UCSD-AML1 (cell line): ENCODE measurements at regions not wholly inside any gene's neighbourhood (a gene's known extent, or its start where the extent isn't known, plus 50 kb on each side); places are given as distances from the start of the nearest gene placed in this dataset.
"Not testable (repeated sequence)": the region's sequence is repeated elsewhere in the genome, so short reads cannot be mapped to it uniquely, and the experiment has no call there.

Experiments
- DNase-seq: peaks from one replicate; lab custom pipeline; 2025; ENCODE audit not compliant: unreplicated experiment; lab: John Stamatoyannopoulos, UW

- not testable (repeated sequence) for DNase-seq
These were observed 137.8 kb upstream of the LCORL start for GRCh38 chr4:18159117-18159912.

- DNase-seq, result no peak
These were observed 133.8 kb upstream of the LCORL start for GRCh38 chr4:18155067-18156041.

GRCh38 chr4:18138076-18138665, 116.6 kb upstream of the LCORL start:
- DNase-seq, result no peak

GRCh38 chr4:18134111-18134510, 112.6 kb upstream of the LCORL start:
- DNase-seq, result no peak

GRCh38 chr4:18130256-18130655, 108.7 kb upstream of the LCORL start:
- DNase-seq, result no peak

GRCh38 chr4:18128241-18128640, 106.7 kb upstream of the LCORL start:
- no peak for DNase-seq

GRCh38 chr4:18127030-18127429, 105.5 kb upstream of the LCORL start:
- DNase-seq, result no peak

GRCh38 chr4:18113710-18114331, 92.3 kb upstream of the LCORL start:
- DNase-seq, result no peak

GRCh38 chr4:18111081-18111480, 89.5 kb upstream of the LCORL start:
- no peak for DNase-seq

- no peak for DNase-seq
These were observed 88.5 kb upstream of the LCORL start for GRCh38 chr4:18110099-18110498.

GRCh38 chr4:18109676-18110075, 88.1 kb upstream of the LCORL start:
- no peak for DNase-seq

GRCh38 chr4:18107848-18108528, 86.4 kb upstream of the LCORL start:
- not testable (repeated sequence) for DNase-seq

GRCh38 chr4:18106620-18107019, 85.1 kb upstream of the LCORL start:
- DNase-seq, result no peak

GRCh38 chr4:18105030-18106011, 83.8 kb upstream of the LCORL start:
- no peak for DNase-seq

- no peak for DNase-seq
These were observed 82.5 kb upstream of the LCORL start for GRCh38 chr4:18103876-18104605.

- no peak for DNase-seq
These were observed 79.1 kb upstream of the LCORL start for GRCh38 chr4:18100657-18101056.

- DNase-seq, result not testable (repeated sequence)
These were observed 68.9 kb upstream of the LCORL start for GRCh38 chr4:18090447-18090846.

- DNase-seq, result no peak
These were observed 60.7 kb upstream of the LCORL start for GRCh38 chr4:18082236-18082635.

GRCh38 chr4:18081708-18082107, 60.2 kb upstream of the LCORL start:
- no peak for DNase-seq
